Putamen (tissue), 1 donor: ENCODE measurements at regions not wholly inside any gene's neighbourhood (a gene's known extent, or its start where the extent isn't known, plus 50 kb on each side); places are given as distances from the start of the nearest gene placed in this dataset.
"Not testable (repeated sequence)": the region's sequence is repeated elsewhere in the genome, so short reads cannot be mapped to it uniquely, and the experiment has no call there.

Source experiments
- DNase-seq: peaks from one replicate; pipeline ENCODE4 v3.0.0-alpha.2; 2016; ENCODE audit warnings: low spot score

GRCh38 chr10:64023926-64024470, 502.8 kb downstream of the REEP3 start:
- no peak for DNase-seq

- no peak for DNase-seq
These were observed 512.5 kb downstream of the REEP3 start for GRCh38 chr10:64033711-64034110.

- DNase-seq, result no peak
These were observed 515.2 kb downstream of the REEP3 start for GRCh38 chr10:64036321-64036930.

GRCh38 chr10:64037071-64037661, 516.0 kb downstream of the REEP3 start:
- DNase-seq, result peak; percentile 45

GRCh38 chr10:64038107-64038506, 516.9 kb downstream of the REEP3 start:
- no peak for DNase-seq

GRCh38 chr10:64039198-64039597, 518.0 kb downstream of the REEP3 start:
- no peak for DNase-seq

GRCh38 chr10:64040781-64041180, 519.6 kb downstream of the REEP3 start:
- no peak for DNase-seq

GRCh38 chr10:64041185-64041988, 520.2 kb downstream of the REEP3 start:
- DNase-seq, result no peak

GRCh38 chr10:64041989-64042490, 520.8 kb downstream of the REEP3 start:
- DNase-seq, result no peak

- no peak for DNase-seq
These were observed 522.9 kb downstream of the REEP3 start for GRCh38 chr10:64044098-64044497.

GRCh38 chr10:64044957-64045632, 523.9 kb downstream of the REEP3 start:
- not testable (repeated sequence) for DNase-seq

- DNase-seq, result no peak
These were observed 533.2 kb downstream of the REEP3 start for GRCh38 chr10:64054392-64054791.

GRCh38 chr10:64059884-64060283, 538.7 kb downstream of the REEP3 start:
- DNase-seq, result no peak

- peak; percentile 53 for DNase-seq
These were observed 539.2 kb downstream of the REEP3 start for GRCh38 chr10:64060389-64060788.

- DNase-seq, result no peak
These were observed 541.6 kb downstream of the REEP3 start for GRCh38 chr10:64062793-64063192.

GRCh38 chr10:64067009-64067606, 545.9 kb downstream of the REEP3 start:
- peak; percentile 55 for DNase-seq

GRCh38 chr10:64067859-64068258, 546.7 kb downstream of the REEP3 start:
- no peak for DNase-seq

- DNase-seq, result peak; percentile 64
These were observed 549.0 kb downstream of the REEP3 start for GRCh38 chr10:64070241-64070640.

GRCh38 chr10:64071218-64071617, 550.0 kb downstream of the REEP3 start:
- no peak for DNase-seq

GRCh38 chr10:64075604-64076003, 554.4 kb downstream of the REEP3 start:
- DNase-seq, result no peak

- no peak for DNase-seq
These were observed 555.2 kb downstream of the REEP3 start for GRCh38 chr10:64076322-64076940.
